ENCODE measurements at regions not wholly inside any gene's neighbourhood (a gene's known extent, or its start where the extent isn't known, plus 50 kb on each side); places are given as distances from the start of the nearest gene placed in this dataset.

DNA sequence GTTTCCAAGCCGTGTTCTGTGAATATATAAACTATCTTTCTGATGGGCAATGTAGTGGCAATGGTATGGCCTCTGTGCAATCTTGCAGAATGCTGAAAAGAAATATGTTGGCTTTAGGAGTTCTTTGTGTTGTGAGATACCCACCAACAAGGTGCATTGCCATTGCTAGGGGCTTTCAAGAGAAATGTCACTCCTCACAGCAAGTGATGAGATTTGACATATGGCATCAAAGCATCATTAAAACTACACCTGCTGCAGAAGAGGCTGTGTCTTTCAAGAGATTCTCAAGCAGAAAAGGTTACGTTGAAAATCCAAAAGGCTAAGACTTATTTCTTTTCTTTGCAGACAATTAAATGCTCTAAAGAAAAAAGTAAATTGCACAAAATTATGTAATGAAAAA, 1110.8 kb downstream of the CBLN2 start:
- no peak overlapping the region for H3K9ac ChIP-seq (ENCODE audit: low read length)
- H3K27ac ChIP-seq (ENCODE audit: low read depth, low read length) = no peak overlapping the region
- BruUV-seq (replicated peaks) = no TSS peak
- H3K36me3 ChIP-seq (ENCODE audit: control insufficient read depth in 1 of 2, insufficient read depth in 2 of 2, low read length in 2 of 2) = no peaks in the 10 kb centered on the region
- intact Hi-C loops (cut with micrococcal nuclease) = no loop called here
- CTCF ChIA-PET = no interaction called here
- no peak overlapping the region for H2AFZ ChIP-seq (ENCODE audit: low read depth, low read length, poor library complexity, severe bottlenecking)
- H3K4me3 ChIP-seq (replicated peaks in 1 of 2; ENCODE audit: low read depth in 1 of 2, low read length in 2 of 2) = no peak overlapping the region
- no peaks in the 10 kb centered on the region for H3K9me2 ChIP-seq (ENCODE audit: insufficient read depth)
- no peak for ATAC-seq
- TF ChIP-seq CBX3 (IDR thresholded peaks at IDR 0.05; ENCODE audit: low read depth) (no peak), RAD21 (IDR thresholded peaks at IDR 0.05; ENCODE audit: low read depth) (no peak), JUND (IDR thresholded peaks at IDR 0.05) (no peak), POLR2AphosphoS5 (IDR thresholded peaks at IDR 0.05; ENCODE audit: low read depth, low read length) (no peak), SIN3A (IDR thresholded peaks at IDR 0.05; ENCODE audit: low read depth) (no peak), MAX (IDR thresholded peaks at IDR 0.05) (no peak)
- no peaks in the 10 kb centered on the region for H4K20me1 ChIP-seq (ENCODE audit: insufficient read depth)
- H3K27me3 ChIP-seq (ENCODE audit: insufficient read depth, low read length) = no peaks in the 10 kb centered on the region
- RAD21 ChIA-PET (ENCODE audit: low non-redundant PET in 1 of 2, low total read pairs in 2 of 2, uncharacterized antibody in 2 of 2, unreplicated experiment in 2 of 2) = no interaction called here
- H3K4me1 ChIP-seq (ENCODE audit: control insufficient read depth in 1 of 2, insufficient read depth in 2 of 2, low read length in 2 of 2) = no peaks in the 10 kb centered on the region
- DNase-seq (ENCODE audit: low read depth, low spot score) = no peak
- POLR2A ChIA-PET = no interaction called here
- peaks cover 11 to 23% of the 10 kb centered on the region in 2 experiments; a peak in 1 of 4 replicates for H3K9me3 ChIP-seq (ENCODE audit: control insufficient read depth in 1 of 2, insufficient read depth in 1 of 2, low read depth in 1 of 2, low read length in 2 of 2)
- no peak overlapping the region for H3K4me2 ChIP-seq (ENCODE audit: low read length)
- no peaks in the 10 kb centered on the region for H3K79me2 ChIP-seq (ENCODE audit: insufficient read depth, low read length)

- Histone ChIP-seq H3K27ac (ENCODE audit: low read depth, low read length) (no peak overlapping the region), H2AFZ (ENCODE audit: low read depth, low read length, poor library complexity, severe bottlenecking) (no peak overlapping the region), H3K9me3 (ENCODE audit: control insufficient read depth in 1 of 2, insufficient read depth in 1 of 2, low read depth in 1 of 2, low read length in 2 of 2) (peaks cover 4 to 10% of the 10 kb centered on the region in 2 experiments; a peak in 2 of 4 replicates), H3K4me1 (ENCODE audit: control insufficient read depth in 1 of 2, insufficient read depth in 2 of 2, low read length in 2 of 2) (no peaks in the 10 kb centered on the region), H3K9me2 (ENCODE audit: insufficient read depth) (no peaks in the 10 kb centered on the region), H3K4me2 (ENCODE audit: low read length) (no peak overlapping the region), H3K79me2 (ENCODE audit: insufficient read depth, low read length) (no peaks in the 10 kb centered on the region), H3K27me3 (ENCODE audit: insufficient read depth, low read length) (no peaks in the 10 kb centered on the region), H3K9ac (ENCODE audit: low read length) (no peak overlapping the region), H3K4me3 (replicated peaks in 1 of 2; ENCODE audit: low read depth in 1 of 2, low read length in 2 of 2) (no peak overlapping the region), H4K20me1 (ENCODE audit: insufficient read depth) (no peaks in the 10 kb centered on the region), H3K36me3 (ENCODE audit: control insufficient read depth in 1 of 2, insufficient read depth in 2 of 2, low read length in 2 of 2) (no peaks in the 10 kb centered on the region)
- ChIA-PET RAD21 (ENCODE audit: low non-redundant PET in 1 of 2, low total read pairs in 2 of 2, uncharacterized antibody in 2 of 2, unreplicated experiment in 2 of 2) (no interaction called here), POLR2A (no interaction called here), CTCF (no interaction called here)
- intact Hi-C loops (cut with micrococcal nuclease) = no loop called here
- no peak for DNase-seq (ENCODE audit: low read depth, low spot score)
- no TSS peak for BruUV-seq (replicated peaks)
- TF ChIP-seq SIN3A (IDR thresholded peaks at IDR 0.05; ENCODE audit: low read depth) = no peak
- TF ChIP-seq, protein P1, sequence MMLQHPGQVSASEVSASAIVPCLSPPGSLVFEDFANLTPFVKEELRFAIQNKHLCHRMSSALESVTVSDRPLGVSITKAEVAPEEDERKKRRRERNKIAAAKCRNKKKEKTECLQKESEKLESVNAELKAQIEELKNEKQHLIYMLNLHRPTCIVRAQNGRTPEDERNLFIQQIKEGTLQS (IDR thresholded peaks at IDR 0.05) = no peak
- no peak for TF ChIP-seq EZH2 (IDR thresholded peaks at IDR 0.05)
- no peak for TF ChIP-seq MAX (IDR thresholded peaks at IDR 0.05)
- no peak for TF ChIP-seq ZNF274 (IDR thresholded peaks at IDR 0.05; ENCODE audit: low read depth, low read length)
- TF ChIP-seq JUND (IDR thresholded peaks at IDR 0.05) = no peak
- TF ChIP-seq FOSL1 (IDR thresholded peaks at IDR 0.05; ENCODE audit: low read depth) = no peak
- no peak for TF ChIP-seq ZFX (IDR thresholded peaks at IDR 0.05)
- no peak for TF ChIP-seq YY1 (IDR thresholded peaks at IDR 0.05; ENCODE audit: extremely low read depth, insufficient replicate concordance, low read depth, low read length)
- ATAC-seq = no peak
Measured at GRCh38 chr18:71431689-71432088, 1112.5 kb downstream of the CBLN2 start.

Data from HCT116 (cell line).